ENCODE measurements at regions not wholly inside any gene's neighbourhood (a gene's known extent, or its start where the extent isn't known, plus 50 kb on each side); places are given as distances from the start of the nearest gene placed in this dataset.

GRCh38 chr14:86072116-86072894 lies 542.4 kb downstream of the FLRT2 start:
- TF ChIP-seq CTCF (IDR thresholded peaks at IDR 0.05; ENCODE audit: low read depth, low read length) (no peak), MAX (IDR thresholded peaks at IDR 0.05; ENCODE audit: low read depth, low read length) (no peak)

All from NB4 (cell line).